Loucy (cell line): ENCODE measurements at regions not wholly inside any gene's neighbourhood (a gene's known extent, or its start where the extent isn't known, plus 50 kb on each side); places are given as distances from the start of the nearest gene placed in this dataset.

ENCODE experiments used
- H2AFZ ChIP-seq: fragments of 200-600 bp; sonication (generic); 2 replicates; pipeline ENCODE4 v1.6.0; 2016; ENCODE audit warnings: antibody characterized with exemption, mild to moderate bottlenecking, low read length, moderate library complexity
- H3F3A ChIP-seq: fragments of 200-600 bp; 2 replicates; pipeline ENCODE4 v1.6.0; 2016; ENCODE audit warnings: antibody characterized with exemption, low read depth, mild to moderate bottlenecking
- H3K27me3 ChIP-seq: fragments of 200-600 bp; sonication (generic); 2 replicates; pipeline ENCODE4 v1.6.1; 2014; ENCODE audit warnings: low read length, mild to moderate bottlenecking; ENCODE audit not compliant: insufficient read depth, poor library complexity, severe bottlenecking
- H3K36me3 ChIP-seq: fragments of 200-600 bp; sonication (generic); 2 replicates; pipeline ENCODE4 v1.6.1; 2016; ENCODE audit warnings: low read length; ENCODE audit not compliant: insufficient read depth
- H3K4me1 ChIP-seq: fragments of 200-600 bp; sonication (generic); 2 replicates; pipeline ENCODE4 v1.5.1; 2014; ENCODE audit warnings: low read length, mild to moderate bottlenecking; ENCODE audit not compliant: insufficient read depth, poor library complexity, severe bottlenecking
- H3K4me2 ChIP-seq: fragments of 200-600 bp; sonication (generic); 2 replicates; pipeline ENCODE4 v1.6.0; 2014; ENCODE audit warnings: antibody characterized with exemption, low read length, low read depth, mild to moderate bottlenecking; ENCODE audit not compliant: poor library complexity, severe bottlenecking
- H3K4me3 ChIP-seq: fragments of 200-600 bp; sonication (generic); 2 replicates; pipeline ENCODE4 v1.5.1; 2014; ENCODE audit warnings: low read length, mild to moderate bottlenecking, mixed read lengths; ENCODE audit not compliant: poor library complexity, severe bottlenecking
- H3K79me2 ChIP-seq: fragments of 200-600 bp; sonication (generic); 2 replicates; pipeline ENCODE4 v1.6.1; 2014; ENCODE audit warnings: low read length; ENCODE audit not compliant: insufficient read depth
- H3K9ac ChIP-seq: fragments of 200-600 bp; sonication (generic); 2 replicates; pipeline ENCODE4 v1.6.0; 2014; ENCODE audit warnings: mild to moderate bottlenecking, low read depth, low read length, moderate library complexity; ENCODE audit not compliant: poor library complexity, severe bottlenecking
- H3K9me2 ChIP-seq: fragments of 200-600 bp; sonication (generic); replicated peaks from 2 replicates; pipeline ENCODE4 v1.6.1; 2016; ENCODE audit warnings: low read depth, low read length, mixed read lengths
- H3K9me3 ChIP-seq: fragments of 200-600 bp; sonication (generic); 2 replicates; pipeline ENCODE4 v1.6.1; 2014; ENCODE audit warnings: mild to moderate bottlenecking, antibody characterized with exemption, low read length, low read depth; ENCODE audit not compliant: insufficient read depth
- H4K20me1 ChIP-seq: fragments of 200-600 bp; sonication (generic); 2 replicates; pipeline ENCODE4 v1.6.0; 2014; ENCODE audit warnings: antibody characterized with exemption, low read length, mild to moderate bottlenecking; ENCODE audit not compliant: insufficient read depth, poor library complexity, severe bottlenecking
- CTCF ChIP-seq: fragments of 200-600 bp; sonication (generic); conservative IDR thresholded peaks from 2 replicates; pipeline ENCODE4 v1.5.1; 2014; ENCODE audit warnings: mild to moderate bottlenecking, antibody characterized with exemption, low read length
- EZH2phosphoT487 ChIP-seq: fragments of 200-600 bp; IDR thresholded peaks from 2 replicates; pipeline ENCODE4 v1.6.1; 2018; ENCODE audit warnings: antibody characterized with exemption, mild to moderate bottlenecking, moderate library complexity, borderline replicate concordance

GRCh38 chr18:78659057-78659456 is 320.6 kb upstream of the SALL3 start:
- no peaks in the 10 kb centered on the region for H3F3A ChIP-seq
- peaks cover 3% of the 10 kb centered on the region; the same call in 1 of the 2 replicates for H3K9me3 ChIP-seq
- no peaks in the 10 kb centered on the region for H3K27me3 ChIP-seq
- H3K9ac ChIP-seq = no peak overlapping the region
- H3K4me1 ChIP-seq = no peaks in the 10 kb centered on the region
- no peak overlapping the region for H3K4me2 ChIP-seq
- no peak for TF ChIP-seq EZH2phosphoT487
- TF ChIP-seq CTCF = no peak
- no peak overlapping the region for H2AFZ ChIP-seq
- H4K20me1 ChIP-seq = no peaks in the 10 kb centered on the region
- no peaks in the 10 kb centered on the region for H3K79me2 ChIP-seq
- H3K36me3 ChIP-seq = no peaks in the 10 kb centered on the region
- H3K4me3 ChIP-seq = no peak overlapping the region
- no peaks in the 10 kb centered on the region for H3K9me2 ChIP-seq

- Histone ChIP-seq H3K4me2 (no peak overlapping the region), H3F3A (no peaks in the 10 kb centered on the region), H3K4me3 (no peak overlapping the region), H3K4me1 (no peaks in the 10 kb centered on the region), H4K20me1 (no peaks in the 10 kb centered on the region), H3K36me3 (no peaks in the 10 kb centered on the region), H3K9ac (no peak overlapping the region), H3K9me2 (no peaks in the 10 kb centered on the region), H3K9me3 (peaks cover 3% of the 10 kb centered on the region; the same call in 1 of the 2 replicates), H3K79me2 (no peaks in the 10 kb centered on the region), H2AFZ (no peak overlapping the region), H3K27me3 (no peaks in the 10 kb centered on the region)
- TF ChIP-seq EZH2phosphoT487 = no peak
- peak; percentile 40 for TF ChIP-seq CTCF
Observed at GRCh38 chr18:78659748-78660147, 319.9 kb upstream of the SALL3 start.

GRCh38 chr18:78660311-78660710 is 319.3 kb upstream of the SALL3 start:
- H3K9me2 ChIP-seq = no peaks in the 10 kb centered on the region
- no peaks in the 10 kb centered on the region for H3K4me1 ChIP-seq
- H4K20me1 ChIP-seq = no peaks in the 10 kb centered on the region
- no peak overlapping the region for H2AFZ ChIP-seq
- peaks cover 3% of the 10 kb centered on the region; the same call in 1 of the 2 replicates for H3K9me3 ChIP-seq
- no peaks in the 10 kb centered on the region for H3K36me3 ChIP-seq
- H3K4me2 ChIP-seq = no peak overlapping the region
- H3K4me3 ChIP-seq = no peak overlapping the region
- no peaks in the 10 kb centered on the region for H3K79me2 ChIP-seq
- no peak overlapping the region for H3K9ac ChIP-seq
- H3K27me3 ChIP-seq = no peaks in the 10 kb centered on the region
- TF ChIP-seq CTCF = no peak
- no peak for TF ChIP-seq EZH2phosphoT487
- no peaks in the 10 kb centered on the region for H3F3A ChIP-seq
